Testis (tissue), 2 donors: ENCODE measurements at regions not wholly inside any gene's neighbourhood (a gene's known extent, or its start where the extent isn't known, plus 50 kb on each side); places are given as distances from the start of the nearest gene placed in this dataset.

Experiments used
- DNase-seq: peaks from one replicate; pipeline ENCODE4 v3.0.0-alpha.2; 2019
- H3K27ac ChIP-seq, 2 donors: fragments of 200-600 bp; sonication (generic); one replicate each; pipeline ENCODE4 v1.5.1; 2019
- H3K27me3 ChIP-seq: fragments of 200-600 bp; sonication (generic); one replicate; pipeline ENCODE4 v1.5.1; 2019
- H3K36me3 ChIP-seq: fragments of 200-600 bp; sonication (generic); one replicate; pipeline ENCODE4 v1.5.1; 2017; ENCODE audit warnings: low read depth; ENCODE audit errors: missing control alignments
- H3K4me1 ChIP-seq: fragments of 200-600 bp; sonication (generic); one replicate; pipeline ENCODE4 v1.5.1; 2019
- H3K4me3 ChIP-seq, 2 donors: fragments of 200-600 bp; sonication (generic); one replicate each; pipeline ENCODE4 v1.5.1; 2017 to 2019
- H3K9me3 ChIP-seq: fragments of 200-600 bp; sonication (generic); one replicate; pipeline ENCODE4 v1.5.1; 2017
- POLR2A ChIP-seq: fragments of 450-650 bp; IDR thresholded peaks from one replicate; pipeline ENCODE4 v1.6.1; 2017; ENCODE audit warnings: antibody characterized with exemption, mild to moderate bottlenecking, moderate library complexity
- WGBS, 2 donors: methylation state at CpG; one replicate each; pipeline ENCODE4 v1.1.5; 2018; 5-methylcytosine and 5-hydroxymethylcytosine counted together
- intact Hi-C: fragments of 100-400 bp; cut with DNase I; formaldehyde crosslinking; loops from one replicate; pipeline ENCODE4 v1.15.1; 2023; ENCODE audit warnings: low total_unique reads
- TF ChIP-seq, protein P1 (sequence below), 3 experiments: fragments of 450-650 bp in 2 of 3; fragments of 200-600 bp in 1 of 3; sonication (generic) in 1 of 3; IDR thresholded peaks; one replicate each; pipeline ENCODE4 v1.5.1; 2016 to 2019; ENCODE audit warnings: antibody characterized with exemption in 3 of 3, mild to moderate bottlenecking in 2 of 3, moderate library complexity in 1 of 3

DNA sequence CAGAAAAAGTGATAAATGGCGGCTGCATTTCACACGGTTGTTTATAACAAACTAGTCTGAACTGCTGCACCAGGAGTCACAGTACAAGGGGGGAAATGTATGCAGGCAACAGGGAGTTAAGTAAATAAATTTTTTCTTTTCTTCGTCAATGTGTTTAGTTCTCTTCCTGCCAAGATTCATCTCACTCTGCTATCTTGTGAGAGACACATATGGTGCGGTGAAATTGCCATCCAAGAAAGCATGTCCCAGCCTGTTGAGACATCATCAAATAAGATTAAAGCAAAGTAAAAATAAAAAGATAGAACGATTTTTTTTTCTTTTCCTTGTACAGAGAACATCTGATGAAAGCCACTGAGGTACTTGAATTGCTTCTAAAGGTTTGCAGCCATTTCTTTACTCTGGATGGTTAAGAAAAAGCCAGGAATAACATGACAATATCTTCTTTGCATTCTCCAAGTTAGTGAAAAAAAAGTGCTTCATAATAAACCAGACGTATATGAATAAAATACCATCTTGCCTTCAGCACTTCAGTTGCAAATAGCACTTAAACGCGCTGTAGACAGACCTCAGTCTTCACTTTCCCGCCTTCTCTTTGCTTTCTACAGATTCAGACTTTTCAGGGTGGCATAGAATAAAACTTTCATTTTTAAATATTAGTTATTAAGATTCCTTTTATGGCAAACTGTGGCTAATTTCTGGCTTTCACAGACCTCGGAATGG is 506.2 kb upstream of the ZFHX3 start:
- H3K36me3 ChIP-seq: no peaks in the 10 kb centered on the region
- no peak for DNase-seq
- H3K9me3 ChIP-seq: no peaks in the 10 kb centered on the region
- TF ChIP-seq, protein P1, sequence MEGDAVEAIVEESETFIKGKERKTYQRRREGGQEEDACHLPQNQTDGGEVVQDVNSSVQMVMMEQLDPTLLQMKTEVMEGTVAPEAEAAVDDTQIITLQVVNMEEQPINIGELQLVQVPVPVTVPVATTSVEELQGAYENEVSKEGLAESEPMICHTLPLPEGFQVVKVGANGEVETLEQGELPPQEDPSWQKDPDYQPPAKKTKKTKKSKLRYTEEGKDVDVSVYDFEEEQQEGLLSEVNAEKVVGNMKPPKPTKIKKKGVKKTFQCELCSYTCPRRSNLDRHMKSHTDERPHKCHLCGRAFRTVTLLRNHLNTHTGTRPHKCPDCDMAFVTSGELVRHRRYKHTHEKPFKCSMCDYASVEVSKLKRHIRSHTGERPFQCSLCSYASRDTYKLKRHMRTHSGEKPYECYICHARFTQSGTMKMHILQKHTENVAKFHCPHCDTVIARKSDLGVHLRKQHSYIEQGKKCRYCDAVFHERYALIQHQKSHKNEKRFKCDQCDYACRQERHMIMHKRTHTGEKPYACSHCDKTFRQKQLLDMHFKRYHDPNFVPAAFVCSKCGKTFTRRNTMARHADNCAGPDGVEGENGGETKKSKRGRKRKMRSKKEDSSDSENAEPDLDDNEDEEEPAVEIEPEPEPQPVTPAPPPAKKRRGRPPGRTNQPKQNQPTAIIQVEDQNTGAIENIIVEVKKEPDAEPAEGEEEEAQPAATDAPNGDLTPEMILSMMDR (IDR thresholded peaks at IDR 0.05): no peak
- TF ChIP-seq POLR2A: no peak
- 64 to 70% methylated on average over 10 of the region's 10 CpGs for WGBS, 2 donors
- no peak overlapping the region for H3K4me3 ChIP-seq
- no peaks in the 10 kb centered on the region for H3K4me1 ChIP-seq
- intact Hi-C loops: no loop called here
- no peak overlapping the region for H3K27ac ChIP-seq
- H3K27me3 ChIP-seq: no peaks in the 10 kb centered on the region

DNA sequence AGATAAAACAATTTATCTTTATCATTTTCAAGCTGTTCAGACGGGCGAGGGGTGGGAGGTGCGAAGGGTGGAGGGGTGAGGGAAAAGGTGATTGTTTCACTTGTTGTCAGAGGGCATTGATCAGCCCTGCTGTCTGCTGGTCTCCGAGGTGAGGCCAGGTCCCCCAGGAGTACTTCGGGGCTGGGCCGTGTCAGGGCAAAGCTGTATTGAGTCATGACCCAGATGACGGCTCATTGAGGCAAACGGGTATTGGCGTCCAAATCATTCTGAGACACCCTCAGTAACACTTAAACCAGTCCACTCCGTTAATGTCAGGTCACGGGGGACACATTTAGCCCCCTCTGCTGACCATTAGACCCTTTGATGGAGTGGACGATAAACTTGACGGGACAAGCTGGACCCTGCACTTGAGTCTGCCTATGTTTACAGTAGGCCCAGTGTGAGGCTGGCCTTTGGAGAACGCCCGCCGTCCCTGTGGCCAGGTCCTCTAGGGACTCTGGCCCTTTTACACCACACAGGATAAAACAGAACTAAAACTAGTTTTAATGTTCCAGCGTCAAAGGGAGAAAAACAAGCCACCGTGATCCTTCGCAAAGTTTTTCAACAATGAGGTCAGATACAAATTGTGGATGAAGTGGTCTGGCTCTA is 502.2 kb upstream of the ZFHX3 start:
- WGBS, 2 donors: 83 to 84% methylated on average over 19 of the region's 19 CpGs
- Histone ChIP-seq H3K4me1 (no peaks in the 10 kb centered on the region), H3K4me3 (no peak overlapping the region), H3K27me3 (no peaks in the 10 kb centered on the region), H3K27ac (no peak overlapping the region), H3K36me3 (no peaks in the 10 kb centered on the region), H3K9me3 (no peaks in the 10 kb centered on the region)
- intact Hi-C loops: no loop called here
- no peak for DNase-seq
- TF ChIP-seq POLR2A: no peak
- TF ChIP-seq, protein P1 (IDR thresholded peaks at IDR 0.05): no peak

DNA sequence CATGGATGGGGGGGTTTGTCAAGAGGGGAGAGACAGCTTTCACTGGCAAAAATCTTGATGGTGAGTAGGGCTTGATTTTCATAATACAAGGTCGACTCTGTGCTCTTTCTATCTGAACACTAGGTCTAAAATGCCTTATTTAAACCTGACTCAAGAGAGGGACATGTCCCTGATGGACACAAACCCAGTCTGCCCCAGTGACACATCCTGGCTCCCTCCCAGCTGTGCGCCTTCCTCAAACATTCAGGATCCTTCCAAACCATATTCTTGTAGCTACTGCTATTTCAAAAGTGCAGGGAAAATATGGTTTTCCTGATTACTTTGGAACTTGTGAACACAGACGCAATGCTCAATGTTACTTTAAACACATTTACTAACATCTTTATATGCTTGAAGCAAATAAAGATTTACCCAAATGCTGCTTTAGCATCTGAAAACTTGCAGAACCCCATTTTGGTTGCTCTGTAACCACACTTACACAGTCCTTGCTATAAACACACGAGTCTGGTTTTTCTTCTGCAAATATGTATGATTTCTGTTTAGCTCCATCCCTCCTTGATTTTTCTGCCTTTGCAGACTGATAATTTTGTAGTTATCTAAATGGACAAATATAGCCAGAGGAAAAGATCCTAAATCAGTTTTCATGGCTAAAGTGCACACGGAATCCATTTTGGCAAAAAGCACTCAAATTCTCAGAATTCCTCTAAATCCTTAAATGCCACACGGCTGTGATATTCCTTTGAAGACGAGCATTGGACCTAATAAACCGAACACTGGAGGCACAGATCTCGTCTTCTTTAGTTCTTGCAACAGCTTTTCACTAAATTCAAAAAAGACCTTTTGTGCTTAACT is 499.9 kb upstream of the ZFHX3 start:
- WGBS, 2 donors: 74 to 76% methylated on average over 9 of the region's 9 CpGs
- no peak overlapping the region for H3K4me3 ChIP-seq
- DNase-seq: no peak
- TF ChIP-seq POLR2A: no peak
- TF ChIP-seq, protein P1 (IDR thresholded peaks at IDR 0.05): no peak
- no peaks in the 10 kb centered on the region for H3K36me3 ChIP-seq
- H3K4me1 ChIP-seq: no peaks in the 10 kb centered on the region
- H3K27ac ChIP-seq: no peak overlapping the region
- no peaks in the 10 kb centered on the region for H3K27me3 ChIP-seq
- H3K9me3 ChIP-seq: no peaks in the 10 kb centered on the region
- intact Hi-C loops: no loop called here

DNA sequence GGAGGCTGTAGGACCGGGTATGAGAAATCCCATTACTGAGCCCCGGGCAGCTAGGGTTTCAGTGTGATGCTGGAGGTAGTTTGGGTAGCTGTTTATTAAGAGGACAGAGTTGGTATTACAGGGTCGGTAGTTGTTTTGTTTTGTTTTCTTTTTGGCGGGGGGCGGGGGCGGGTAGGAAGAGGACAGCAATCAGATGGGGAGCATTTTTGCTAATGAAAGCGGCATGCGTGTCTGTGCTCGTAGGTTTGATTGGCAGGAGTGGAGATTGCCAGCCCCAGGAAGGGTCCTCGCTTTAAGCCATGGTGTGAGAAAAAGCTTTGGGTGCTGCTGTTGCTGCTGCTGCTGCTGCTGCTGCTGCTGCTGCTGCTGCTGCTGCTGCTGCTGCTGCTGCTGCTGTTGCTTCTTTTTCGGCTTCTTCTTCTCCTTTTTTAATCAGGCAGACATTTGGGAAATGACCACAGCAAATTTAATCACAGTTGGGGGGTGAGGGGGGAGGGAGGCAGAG is 498.5 kb upstream of the ZFHX3 start:
- intact Hi-C loops: no loop called here
- H3K36me3 ChIP-seq: no peaks in the 10 kb centered on the region
- WGBS, 2 donors: 11 to 18% methylated on average over 11 of the region's 11 CpGs
- no peaks in the 10 kb centered on the region for H3K27me3 ChIP-seq
- no peak overlapping the region for H3K4me3 ChIP-seq
- no peaks in the 10 kb centered on the region for H3K9me3 ChIP-seq
- H3K27ac ChIP-seq: no peak overlapping the region
- no peak for DNase-seq
- no peaks in the 10 kb centered on the region for H3K4me1 ChIP-seq
- TF ChIP-seq, protein P1 (IDR thresholded peaks at IDR 0.05): no peak
- TF ChIP-seq POLR2A: no peak
